ENCODE measurements at regions not wholly inside any gene's neighbourhood (a gene's known extent, or its start where the extent isn't known, plus 50 kb on each side); places are given as distances from the start of the nearest gene placed in this dataset.

DNA sequence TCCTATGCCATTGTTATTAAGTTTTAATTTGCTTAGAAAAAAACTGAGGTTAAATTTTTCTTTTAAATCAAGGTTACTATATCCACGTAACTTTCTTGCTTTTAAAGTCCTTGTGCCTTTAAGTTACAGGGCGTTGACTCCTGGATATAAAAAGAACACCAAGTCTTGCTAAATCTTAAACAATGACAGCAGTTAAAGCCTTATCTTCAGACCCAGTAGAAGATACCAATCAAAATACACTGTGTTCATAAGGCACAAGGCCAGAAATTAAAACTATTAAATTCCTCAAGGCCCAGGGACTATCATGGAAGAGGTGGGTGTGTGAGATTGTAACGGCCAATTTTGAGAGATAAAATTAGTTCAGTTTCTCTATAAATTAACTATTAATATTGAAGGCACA, 60.4 kb downstream of the PAGE2 start:
- TF ChIP-seq MAX (IDR thresholded peaks at IDR 0.05; ENCODE audit: low read depth, low read length): no peak
- TF ChIP-seq, protein P1, sequence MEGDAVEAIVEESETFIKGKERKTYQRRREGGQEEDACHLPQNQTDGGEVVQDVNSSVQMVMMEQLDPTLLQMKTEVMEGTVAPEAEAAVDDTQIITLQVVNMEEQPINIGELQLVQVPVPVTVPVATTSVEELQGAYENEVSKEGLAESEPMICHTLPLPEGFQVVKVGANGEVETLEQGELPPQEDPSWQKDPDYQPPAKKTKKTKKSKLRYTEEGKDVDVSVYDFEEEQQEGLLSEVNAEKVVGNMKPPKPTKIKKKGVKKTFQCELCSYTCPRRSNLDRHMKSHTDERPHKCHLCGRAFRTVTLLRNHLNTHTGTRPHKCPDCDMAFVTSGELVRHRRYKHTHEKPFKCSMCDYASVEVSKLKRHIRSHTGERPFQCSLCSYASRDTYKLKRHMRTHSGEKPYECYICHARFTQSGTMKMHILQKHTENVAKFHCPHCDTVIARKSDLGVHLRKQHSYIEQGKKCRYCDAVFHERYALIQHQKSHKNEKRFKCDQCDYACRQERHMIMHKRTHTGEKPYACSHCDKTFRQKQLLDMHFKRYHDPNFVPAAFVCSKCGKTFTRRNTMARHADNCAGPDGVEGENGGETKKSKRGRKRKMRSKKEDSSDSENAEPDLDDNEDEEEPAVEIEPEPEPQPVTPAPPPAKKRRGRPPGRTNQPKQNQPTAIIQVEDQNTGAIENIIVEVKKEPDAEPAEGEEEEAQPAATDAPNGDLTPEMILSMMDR (IDR thresholded peaks at IDR 0.05; ENCODE audit: low read depth, low read length): no peak
- TF ChIP-seq POLR2A (IDR thresholded peaks at IDR 0.05; ENCODE audit: extremely low read depth, insufficient read length): no peak
